ENCODE measurements at regions not wholly inside any gene's neighbourhood (a gene's known extent, or its start where the extent isn't known, plus 50 kb on each side); places are given as distances from the start of the nearest gene placed in this dataset.

GRCh38 chr5:167264348-167264747 is 1027.1 kb upstream of the WWC1 start:
- TF ChIP-seq CTCF (IDR thresholded peaks at IDR 0.05; ENCODE audit: low read depth, low read length) (no peak), POLR2A (IDR thresholded peaks at IDR 0.05; ENCODE audit: extremely low read depth, insufficient read length) (no peak), MYC (IDR thresholded peaks at IDR 0.05; ENCODE audit: low read depth, low read length) (no peak)

Measured in NB4 (cell line).